ENCODE measurements at regions not wholly inside any gene's neighbourhood (a gene's known extent, or its start where the extent isn't known, plus 50 kb on each side); places are given as distances from the start of the nearest gene placed in this dataset.

DNA sequence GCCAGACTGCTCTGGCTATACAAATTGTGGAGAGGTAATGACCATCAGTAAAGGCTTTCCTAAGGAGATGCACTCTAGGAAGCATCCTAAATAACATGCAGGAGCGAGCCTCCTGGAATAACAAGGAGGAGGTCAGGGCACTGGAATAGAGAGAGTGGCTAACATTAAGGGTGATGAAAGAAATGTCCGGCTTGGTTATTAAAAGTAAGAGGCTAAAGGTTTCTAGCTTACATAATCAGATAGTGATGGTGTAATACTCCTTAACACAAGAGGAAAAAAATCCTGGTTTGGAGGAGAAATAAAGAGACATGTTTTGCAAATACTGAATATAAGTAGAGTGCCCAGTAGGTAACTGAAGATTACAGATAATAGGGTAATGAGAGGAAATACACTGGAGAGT lies 365.7 kb downstream of the ZEB2 start:
- TF ChIP-seq, protein P1, sequence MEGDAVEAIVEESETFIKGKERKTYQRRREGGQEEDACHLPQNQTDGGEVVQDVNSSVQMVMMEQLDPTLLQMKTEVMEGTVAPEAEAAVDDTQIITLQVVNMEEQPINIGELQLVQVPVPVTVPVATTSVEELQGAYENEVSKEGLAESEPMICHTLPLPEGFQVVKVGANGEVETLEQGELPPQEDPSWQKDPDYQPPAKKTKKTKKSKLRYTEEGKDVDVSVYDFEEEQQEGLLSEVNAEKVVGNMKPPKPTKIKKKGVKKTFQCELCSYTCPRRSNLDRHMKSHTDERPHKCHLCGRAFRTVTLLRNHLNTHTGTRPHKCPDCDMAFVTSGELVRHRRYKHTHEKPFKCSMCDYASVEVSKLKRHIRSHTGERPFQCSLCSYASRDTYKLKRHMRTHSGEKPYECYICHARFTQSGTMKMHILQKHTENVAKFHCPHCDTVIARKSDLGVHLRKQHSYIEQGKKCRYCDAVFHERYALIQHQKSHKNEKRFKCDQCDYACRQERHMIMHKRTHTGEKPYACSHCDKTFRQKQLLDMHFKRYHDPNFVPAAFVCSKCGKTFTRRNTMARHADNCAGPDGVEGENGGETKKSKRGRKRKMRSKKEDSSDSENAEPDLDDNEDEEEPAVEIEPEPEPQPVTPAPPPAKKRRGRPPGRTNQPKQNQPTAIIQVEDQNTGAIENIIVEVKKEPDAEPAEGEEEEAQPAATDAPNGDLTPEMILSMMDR (IDR thresholded peaks at IDR 0.05) = no peak

DNA sequence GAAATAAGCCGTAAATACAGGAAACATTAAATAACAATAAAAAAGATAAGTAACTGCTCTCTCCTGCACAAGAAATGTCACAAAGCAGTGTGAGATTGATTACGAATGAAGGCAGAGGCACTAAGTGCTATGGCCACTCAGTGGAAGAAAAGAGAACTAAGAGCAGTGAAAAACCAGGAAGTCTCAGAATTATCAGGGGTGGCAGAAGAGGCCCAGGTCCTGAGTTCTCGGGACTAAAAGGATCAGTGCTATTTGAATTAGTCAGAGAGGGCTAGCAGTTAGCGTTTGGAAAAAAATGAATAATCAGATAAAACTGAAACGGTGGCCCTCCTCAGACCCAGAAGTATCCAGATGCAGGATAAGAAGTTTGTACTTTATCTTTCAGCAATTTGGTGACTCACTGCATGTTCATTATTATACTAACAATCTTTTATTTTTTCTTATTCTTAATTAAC lies 367.1 kb downstream of the ZEB2 start:
- TF ChIP-seq, protein P1 (IDR thresholded peaks at IDR 0.05) = no peak

DNA sequence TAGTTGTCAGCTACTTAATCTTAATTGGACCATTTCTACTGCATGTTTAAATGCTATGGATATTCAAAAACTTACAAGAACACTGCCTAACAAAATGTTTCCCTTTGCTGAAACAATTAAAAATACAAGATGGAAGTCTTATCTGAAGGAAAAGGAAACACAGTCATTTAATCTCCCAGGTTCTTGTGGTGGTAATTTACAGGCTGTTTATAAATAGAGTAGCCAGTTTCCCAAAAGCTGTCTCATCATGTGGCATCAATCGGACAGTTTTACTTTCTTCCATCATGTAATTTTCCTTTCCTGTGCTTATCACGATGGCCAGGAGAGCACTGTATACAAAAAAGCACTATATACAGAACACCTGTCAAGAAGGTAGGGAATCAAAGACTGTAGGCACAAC lies 368.1 kb downstream of the ZEB2 start:
- TF ChIP-seq, protein P1 (IDR thresholded peaks at IDR 0.05) = no peak

DNA sequence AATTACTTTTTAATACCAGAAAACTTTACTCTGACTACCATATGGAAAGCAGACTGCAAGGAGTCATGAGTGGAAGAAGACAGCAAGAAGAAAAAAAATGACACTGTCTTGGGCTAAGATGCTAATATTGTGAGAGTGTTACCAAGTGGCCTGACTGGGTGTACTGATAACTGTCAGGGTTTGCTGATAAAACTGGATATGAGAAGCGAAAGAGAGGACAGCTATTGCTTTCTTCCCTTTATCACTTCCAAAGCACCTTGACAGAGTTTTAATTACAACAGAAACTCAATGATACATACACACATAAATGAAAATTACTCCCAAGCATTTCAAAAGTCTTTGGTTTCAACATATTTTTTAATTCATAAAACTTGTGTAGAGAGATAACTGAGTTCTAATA lies 368.5 kb downstream of the ZEB2 start:
- TF ChIP-seq, protein P1 (IDR thresholded peaks at IDR 0.05) = no peak

- TF ChIP-seq, protein P1 (IDR thresholded peaks at IDR 0.05) = no peak
Observed at GRCh38 chr2:144147356-144147755, 372.6 kb downstream of the ZEB2 start.

DNA sequence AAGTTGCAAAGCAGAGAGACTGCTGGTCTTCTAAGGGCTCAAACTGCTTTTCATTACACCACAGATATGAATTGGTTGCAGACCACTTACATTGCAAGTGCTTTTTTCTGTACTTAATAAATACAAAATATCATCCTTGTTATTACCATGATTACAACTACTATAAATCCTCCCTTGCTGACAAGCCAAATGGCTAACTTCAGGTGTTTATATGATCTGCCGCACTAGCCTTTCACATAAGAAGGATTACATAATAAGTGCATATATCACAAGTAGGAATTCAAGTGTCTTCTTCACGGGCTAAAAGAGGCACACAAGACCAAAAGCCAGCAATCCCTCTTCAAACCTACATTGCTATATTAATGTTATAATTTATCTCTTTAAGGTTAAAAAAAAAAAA lies 373.0 kb downstream of the ZEB2 start:
- TF ChIP-seq, protein P1 (IDR thresholded peaks at IDR 0.05) = no peak

DNA sequence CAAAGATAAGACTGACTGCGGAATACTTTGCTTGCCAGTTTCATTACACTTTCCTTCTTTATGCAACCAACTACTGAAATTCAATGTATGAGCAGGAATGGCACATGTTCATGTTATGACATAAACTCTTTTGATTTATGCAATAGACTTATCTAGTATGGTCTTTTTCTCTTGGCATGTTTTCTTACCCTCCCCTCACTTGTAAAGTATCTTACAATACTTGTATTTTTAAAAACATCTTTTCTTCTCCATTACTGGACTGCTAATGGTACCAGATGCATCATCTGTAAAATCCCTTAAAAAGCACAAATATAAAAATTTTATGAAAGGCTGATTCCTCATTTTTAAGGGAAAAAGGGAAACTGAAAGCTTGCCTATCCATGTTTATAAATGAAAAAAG lies 373.8 kb downstream of the ZEB2 start:
- TF ChIP-seq, protein P1 (IDR thresholded peaks at IDR 0.05) = no peak
